MM.1S (cell line): ENCODE measurements at regions not wholly inside any gene's neighbourhood (a gene's known extent, or its start where the extent isn't known, plus 50 kb on each side); places are given as distances from the start of the nearest gene placed in this dataset.

Experiments
- DNase-seq: peaks from one replicate; pipeline ENCODE4 v3.0.0-alpha.2; 2015
- H2AFZ ChIP-seq: fragments of 300-600 bp; sonication (generic); 2 replicates; pipeline ENCODE4 v1.6.0; 2016; ENCODE audit warnings: antibody characterized with exemption, low read length
- H3F3A ChIP-seq: fragments of 300-600 bp; sonication (generic); 2 replicates; pipeline ENCODE4 v1.6.1; 2016; ENCODE audit warnings: mild to moderate bottlenecking, antibody characterized with exemption, low read length, moderate library complexity, mixed read lengths; ENCODE audit not compliant: insufficient read depth
- H3K27ac ChIP-seq: fragments of 300-600 bp; sonication (generic); 2 replicates; pipeline ENCODE4 v1.5.1; 2016; ENCODE audit warnings: mild to moderate bottlenecking, low read length
- H3K27me3 ChIP-seq: fragments of 300-600 bp; sonication (generic); replicated peaks from 2 replicates; pipeline ENCODE4 v1.6.0; 2016; ENCODE audit warnings: low read length; ENCODE audit not compliant: insufficient read depth
- H3K36me3 ChIP-seq: fragments of 300-600 bp; sonication (generic); replicated peaks from 2 replicates; pipeline ENCODE4 v1.6.1; 2016; ENCODE audit warnings: mild to moderate bottlenecking, low read length, mixed read lengths; ENCODE audit not compliant: insufficient read depth
- H3K4me1 ChIP-seq: fragments of 300-600 bp; sonication (generic); 2 replicates; pipeline ENCODE4 v1.6.1; 2016; ENCODE audit warnings: low read length, mixed read lengths
- H3K4me2 ChIP-seq: fragments of 300-600 bp; sonication (generic); 2 replicates; pipeline ENCODE4 v1.6.0; 2016; ENCODE audit warnings: low read depth, low read length
- H3K4me3 ChIP-seq: fragments of 300-600 bp; sonication (generic); 2 replicates; pipeline ENCODE4 v1.5.1; 2016; ENCODE audit warnings: low read length, mixed read lengths
- H3K79me2 ChIP-seq: fragments of 300-600 bp; sonication (generic); 2 replicates; pipeline ENCODE4 v1.6.1; 2016; ENCODE audit warnings: mixed run types, low read length, mixed read lengths
- H3K9ac ChIP-seq: fragments of 300-600 bp; sonication (generic); 2 replicates; pipeline ENCODE4 v1.6.1; 2016; ENCODE audit warnings: low read length, mixed read lengths
- H3K9me2 ChIP-seq: fragments of 300-600 bp; sonication (generic); replicated peaks from 2 replicates; pipeline ENCODE4 v1.6.1; 2016; ENCODE audit warnings: mild to moderate bottlenecking, low read length, mixed read lengths; ENCODE audit not compliant: insufficient read depth
- H3K9me3 ChIP-seq: fragments of 300-600 bp; sonication (generic); replicated peaks from 2 replicates; pipeline ENCODE4 v1.6.1; 2016; ENCODE audit warnings: mild to moderate bottlenecking, low read length, mixed read lengths; ENCODE audit not compliant: insufficient read depth
- H4K20me1 ChIP-seq: fragments of 300-600 bp; sonication (generic); 2 replicates; pipeline ENCODE4 v1.6.1; 2016; ENCODE audit warnings: mild to moderate bottlenecking, low read length, moderate library complexity, mixed read lengths; ENCODE audit not compliant: insufficient read depth
- CTCF ChIP-seq: fragments of 300-600 bp; sonication (generic); IDR thresholded peaks from 2 replicates; pipeline ENCODE4 v1.5.1; 2016; ENCODE audit warnings: antibody characterized with exemption, low read length, mixed read lengths
- EZH2 ChIP-seq: fragments of 300-600 bp; sonication (generic); optimal IDR thresholded peaks from 2 replicates; pipeline ENCODE3; 2017; ENCODE audit warnings: low read depth, mild to moderate bottlenecking, antibody characterized with exemption, low read length, mixed read lengths
- EZH2phosphoT487 ChIP-seq: fragments of 300-600 bp; sonication (generic); IDR thresholded peaks from 2 replicates; pipeline ENCODE4 v1.6.1; 2018; ENCODE audit warnings: antibody characterized with exemption, low read length

DNA sequence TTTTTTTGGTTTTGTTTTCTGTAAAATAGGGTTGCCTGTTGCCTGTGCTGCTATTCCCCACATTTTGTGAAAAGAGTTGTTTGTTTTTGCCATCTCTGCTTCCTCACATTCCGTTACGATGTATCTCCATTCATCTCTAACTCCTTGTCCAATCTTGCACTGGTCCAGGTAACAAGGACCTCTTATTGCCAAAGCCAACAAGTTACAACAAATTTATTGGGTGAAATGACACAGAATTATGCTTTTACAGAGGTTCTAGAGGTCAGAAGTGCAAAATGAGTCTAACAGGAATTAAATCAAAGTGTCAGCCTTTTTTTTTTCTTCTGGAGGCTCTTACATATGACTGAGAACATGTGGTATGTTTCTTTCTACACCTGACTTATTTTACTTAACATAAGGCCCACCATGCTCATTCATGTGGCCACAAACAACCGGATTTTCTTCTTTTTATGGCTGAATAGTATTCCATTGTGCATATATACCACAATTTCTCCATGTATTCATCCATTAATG is 787.9 kb upstream of the B3GALT2 start:
- Histone ChIP-seq H3K79me2 (no peaks in the 10 kb centered on the region), H3K9me2 (no peaks in the 10 kb centered on the region), H3K9me3 (no peaks in the 10 kb centered on the region), H3K4me1 (no peaks in the 10 kb centered on the region), H3K27ac (no peak overlapping the region), H3K4me3 (no peak overlapping the region), H2AFZ (no peak overlapping the region), H4K20me1 (no peaks in the 10 kb centered on the region), H3K27me3 (no peaks in the 10 kb centered on the region), H3K36me3 (no peaks in the 10 kb centered on the region), H3F3A (no peaks in the 10 kb centered on the region), H3K4me2 (no peak overlapping the region), H3K9ac (no peak overlapping the region)
- no peak for DNase-seq
- TF ChIP-seq EZH2, result no peak
- no peak for TF ChIP-seq EZH2phosphoT487
- no peak for TF ChIP-seq CTCF

GRCh38 chr1:193973428-193973827 is 787.0 kb upstream of the B3GALT2 start:
- H4K20me1 ChIP-seq, result no peaks in the 10 kb centered on the region
- no peak overlapping the region for H3K4me3 ChIP-seq
- no peak overlapping the region for H3K4me2 ChIP-seq
- no peaks in the 10 kb centered on the region for H3K36me3 ChIP-seq
- H3K9me3 ChIP-seq, result no peaks in the 10 kb centered on the region
- no peak for DNase-seq
- H3K27ac ChIP-seq, result no peak overlapping the region
- no peaks in the 10 kb centered on the region for H3K27me3 ChIP-seq
- no peaks in the 10 kb centered on the region for H3F3A ChIP-seq
- TF ChIP-seq CTCF (no peak), EZH2phosphoT487 (no peak), EZH2 (no peak)
- H3K9ac ChIP-seq, result no peak overlapping the region
- H3K9me2 ChIP-seq, result no peaks in the 10 kb centered on the region
- H3K4me1 ChIP-seq, result no peaks in the 10 kb centered on the region
- no peak overlapping the region for H2AFZ ChIP-seq
- no peaks in the 10 kb centered on the region for H3K79me2 ChIP-seq

GRCh38 chr1:193971595-193971994 is 785.2 kb upstream of the B3GALT2 start:
- no peaks in the 10 kb centered on the region for H3K27me3 ChIP-seq
- no peaks in the 10 kb centered on the region for H3K9me3 ChIP-seq
- no peaks in the 10 kb centered on the region for H3K79me2 ChIP-seq
- no peak overlapping the region for H3K9ac ChIP-seq
- TF ChIP-seq EZH2phosphoT487, result no peak
- no peak for TF ChIP-seq EZH2
- no peak for TF ChIP-seq CTCF
- no peak overlapping the region for H3K27ac ChIP-seq
- no peak for DNase-seq
- no peak overlapping the region for H3K4me2 ChIP-seq
- no peaks in the 10 kb centered on the region for H3K36me3 ChIP-seq
- no peaks in the 10 kb centered on the region for H3F3A ChIP-seq
- H3K9me2 ChIP-seq, result no peaks in the 10 kb centered on the region
- no peaks in the 10 kb centered on the region for H4K20me1 ChIP-seq
- no peak overlapping the region for H3K4me3 ChIP-seq
- H3K4me1 ChIP-seq, result no peaks in the 10 kb centered on the region
- no peak overlapping the region for H2AFZ ChIP-seq
